Hepatocyte (in vitro differentiated cells): ENCODE measurements at regions not wholly inside any gene's neighbourhood (a gene's known extent, or its start where the extent isn't known, plus 50 kb on each side); places are given as distances from the start of the nearest gene placed in this dataset.

ENCODE experiments used
- DNase-seq: peaks from one replicate; pipeline ENCODE4 v3.0.0-alpha.2; 2016; ENCODE audit warnings: low spot score
- H2AFZ ChIP-seq: fragments of 200-600 bp; sonication (generic); 2 replicates; pipeline ENCODE4 v1.6.0; 2016; ENCODE audit warnings: antibody characterized with exemption, mild to moderate bottlenecking
- H3K27ac ChIP-seq: fragments of 200-600 bp; sonication (generic); 2 replicates; pipeline ENCODE4 v1.5.1; 2016; ENCODE audit warnings: mild to moderate bottlenecking
- H3K27me3 ChIP-seq: fragments of 200-600 bp; sonication (generic); 2 replicates; pipeline ENCODE4 v1.6.1; 2016
- H3K36me3 ChIP-seq: fragments of 200-600 bp; sonication (generic); replicated peaks from 2 replicates; pipeline ENCODE4 v1.5.1; 2016; ENCODE audit warnings: low read depth; ENCODE audit not compliant: insufficient read depth
- H3K4me1 ChIP-seq: fragments of 200-600 bp; sonication (generic); 2 replicates; pipeline ENCODE4 v1.5.1; 2016; ENCODE audit warnings: mild to moderate bottlenecking, moderate library complexity; ENCODE audit not compliant: insufficient read depth
- H3K4me2 ChIP-seq: fragments of 200-600 bp; sonication (generic); 2 replicates; pipeline ENCODE4 v1.6.0; 2016
- H3K4me3 ChIP-seq: fragments of 200-600 bp; sonication (generic); 2 replicates; pipeline ENCODE4 v1.5.1; 2016; ENCODE audit warnings: mild to moderate bottlenecking
- H3K79me2 ChIP-seq: fragments of 200-600 bp; sonication (generic); 2 replicates; pipeline ENCODE4 v1.6.0; 2017; ENCODE audit warnings: mild to moderate bottlenecking
- H3K9me2 ChIP-seq: fragments of 200-600 bp; sonication (generic); replicated peaks from 2 replicates; pipeline ENCODE4 v1.6.0; 2017; ENCODE audit warnings: mild to moderate bottlenecking; ENCODE audit not compliant: insufficient read depth
- H3K9me3 ChIP-seq: fragments of 200-600 bp; sonication (generic); 2 replicates; pipeline ENCODE4 v1.5.1; 2016; ENCODE audit warnings: low read depth, mild to moderate bottlenecking
- H4K20me1 ChIP-seq: fragments of 200-600 bp; sonication (generic); 2 replicates; pipeline ENCODE4 v1.6.0; 2016; ENCODE audit warnings: mild to moderate bottlenecking; ENCODE audit not compliant: insufficient read depth, poor library complexity, severe bottlenecking
- CTCF ChIP-seq: fragments of 200-600 bp; sonication (generic); IDR thresholded peaks from 2 replicates; pipeline ENCODE4 v1.5.1; 2016; ENCODE audit warnings: antibody characterized with exemption, mild to moderate bottlenecking; ENCODE audit not compliant: poor library complexity
- EZH2 ChIP-seq: fragments of 200-600 bp; sonication (generic); IDR thresholded peaks from 2 replicates; pipeline ENCODE4 v1.6.1; 2016; ENCODE audit warnings: antibody characterized with exemption, mild to moderate bottlenecking, borderline replicate concordance
- EZH2phosphoT487 ChIP-seq: fragments of 200-600 bp; sonication (generic); IDR thresholded peaks from one replicate; pipeline ENCODE4 v1.6.1; 2018; ENCODE audit warnings: antibody characterized with exemption, mild to moderate bottlenecking, low read depth, moderate library complexity; ENCODE audit not compliant: unreplicated experiment, severe bottlenecking
- WGBS: methylation state at CpG from one replicate; pipeline ENCODE4 v1.1.6; 2016; ENCODE audit warnings: low lambda C conversion rate; ENCODE audit errors: missing lambda C conversion rate; 5-methylcytosine and 5-hydroxymethylcytosine counted together

- no peaks in the 10 kb centered on the region for H3K9me2 ChIP-seq
- no peaks in the 10 kb centered on the region for H3K9me3 ChIP-seq
- no peaks in the 10 kb centered on the region for H4K20me1 ChIP-seq
- no peaks in the 10 kb centered on the region for H3K36me3 ChIP-seq
- no peak for DNase-seq
- H3K27me3 ChIP-seq = no peaks in the 10 kb centered on the region
- 84% methylated on average over 2 of the region's 2 CpGs for WGBS
- no peak overlapping the region for H3K4me2 ChIP-seq
- H3K79me2 ChIP-seq = no peaks in the 10 kb centered on the region
- no peak overlapping the region for H3K27ac ChIP-seq
- no peak overlapping the region for H2AFZ ChIP-seq
- H3K4me1 ChIP-seq = no peaks in the 10 kb centered on the region
- no peak for TF ChIP-seq EZH2
- no peak for TF ChIP-seq CTCF
- H3K4me3 ChIP-seq = no peak overlapping the region
Measured at GRCh38 chr6:11908436-11909105, 103.5 kb upstream of the HIVEP1 start.

- TF ChIP-seq EZH2phosphoT487 (no peak), CTCF (no peak)
- DNase-seq = no peak
- H4K20me1 ChIP-seq = no peaks in the 10 kb centered on the region
- no peaks in the 10 kb centered on the region for H3K9me2 ChIP-seq
- H3K4me1 ChIP-seq = no peaks in the 10 kb centered on the region
- H3K4me3 ChIP-seq = no peak overlapping the region
- no peak overlapping the region for H3K4me2 ChIP-seq
- H3K79me2 ChIP-seq = no peaks in the 10 kb centered on the region
- 93% methylated on average over 2 of the region's 2 CpGs for WGBS
- no peaks in the 10 kb centered on the region for H3K27me3 ChIP-seq
- H3K9me3 ChIP-seq = no peaks in the 10 kb centered on the region
- H3K36me3 ChIP-seq = no peaks in the 10 kb centered on the region
- no peak overlapping the region for H2AFZ ChIP-seq
- no peak overlapping the region for H3K27ac ChIP-seq
Measured at GRCh38 chr6:11903645-11904044, 108.5 kb upstream of the HIVEP1 start.

GRCh38 chr6:11902527-11902926 lies 109.6 kb upstream of the HIVEP1 start:
- Histone ChIP-seq H4K20me1 (no peaks in the 10 kb centered on the region), H3K4me2 (no peak overlapping the region), H3K27ac (no peak overlapping the region), H2AFZ (no peak overlapping the region), H3K79me2 (no peaks in the 10 kb centered on the region), H3K27me3 (no peaks in the 10 kb centered on the region), H3K9me2 (no peaks in the 10 kb centered on the region), H3K9me3 (no peaks in the 10 kb centered on the region), H3K4me1 (no peaks in the 10 kb centered on the region), H3K36me3 (no peaks in the 10 kb centered on the region), H3K4me3 (no peak overlapping the region)
- DNase-seq = no peak
- WGBS = 100% methylated on average over 2 of the region's 2 CpGs
- TF ChIP-seq EZH2phosphoT487 (no peak), CTCF (no peak), EZH2 (no peak)
